Ovary (tissue), 3 donors: ENCODE measurements at regions not wholly inside any gene's neighbourhood (a gene's known extent, or its start where the extent isn't known, plus 50 kb on each side); places are given as distances from the start of the nearest gene placed in this dataset.

Source experiments
- EP300 ChIP-seq: sonication (generic); formaldehyde crosslinking; IDR thresholded peaks from one replicate; pipeline ENCODE4 v1.6.1; 2017; ENCODE audit warnings: antibody characterized with exemption
- POLR2A ChIP-seq: fragments of 450-650 bp; IDR thresholded peaks from one replicate; pipeline ENCODE4 v1.6.1; 2017; ENCODE audit warnings: antibody characterized with exemption, mild to moderate bottlenecking, moderate library complexity
- TF ChIP-seq, protein P1 (sequence below), 3 donors: fragments of 450-650 bp in 2 of 3; fragments of 200-600 bp in 1 of 3; IDR thresholded peaks; one replicate each; pipeline versions ENCODE4 v1.5.1 to v1.8.0; 2016 to 2022; ENCODE audit warnings: antibody characterized with exemption in 3 of 3, mild to moderate bottlenecking in 1 of 3
- donor health status: DM: no; HTN: no; CAD: no.

GRCh38 chr15:62760538-62760937, 282.0 kb upstream of the TPM1 start:
- TF ChIP-seq POLR2A (no peak), EP300 (no peak)
- TF ChIP-seq, protein P1, sequence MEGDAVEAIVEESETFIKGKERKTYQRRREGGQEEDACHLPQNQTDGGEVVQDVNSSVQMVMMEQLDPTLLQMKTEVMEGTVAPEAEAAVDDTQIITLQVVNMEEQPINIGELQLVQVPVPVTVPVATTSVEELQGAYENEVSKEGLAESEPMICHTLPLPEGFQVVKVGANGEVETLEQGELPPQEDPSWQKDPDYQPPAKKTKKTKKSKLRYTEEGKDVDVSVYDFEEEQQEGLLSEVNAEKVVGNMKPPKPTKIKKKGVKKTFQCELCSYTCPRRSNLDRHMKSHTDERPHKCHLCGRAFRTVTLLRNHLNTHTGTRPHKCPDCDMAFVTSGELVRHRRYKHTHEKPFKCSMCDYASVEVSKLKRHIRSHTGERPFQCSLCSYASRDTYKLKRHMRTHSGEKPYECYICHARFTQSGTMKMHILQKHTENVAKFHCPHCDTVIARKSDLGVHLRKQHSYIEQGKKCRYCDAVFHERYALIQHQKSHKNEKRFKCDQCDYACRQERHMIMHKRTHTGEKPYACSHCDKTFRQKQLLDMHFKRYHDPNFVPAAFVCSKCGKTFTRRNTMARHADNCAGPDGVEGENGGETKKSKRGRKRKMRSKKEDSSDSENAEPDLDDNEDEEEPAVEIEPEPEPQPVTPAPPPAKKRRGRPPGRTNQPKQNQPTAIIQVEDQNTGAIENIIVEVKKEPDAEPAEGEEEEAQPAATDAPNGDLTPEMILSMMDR (IDR thresholded peaks at IDR 0.05): no peak
